ENCODE measurements at regions not wholly inside any gene's neighbourhood (a gene's known extent, or its start where the extent isn't known, plus 50 kb on each side); places are given as distances from the start of the nearest gene placed in this dataset.

DNA sequence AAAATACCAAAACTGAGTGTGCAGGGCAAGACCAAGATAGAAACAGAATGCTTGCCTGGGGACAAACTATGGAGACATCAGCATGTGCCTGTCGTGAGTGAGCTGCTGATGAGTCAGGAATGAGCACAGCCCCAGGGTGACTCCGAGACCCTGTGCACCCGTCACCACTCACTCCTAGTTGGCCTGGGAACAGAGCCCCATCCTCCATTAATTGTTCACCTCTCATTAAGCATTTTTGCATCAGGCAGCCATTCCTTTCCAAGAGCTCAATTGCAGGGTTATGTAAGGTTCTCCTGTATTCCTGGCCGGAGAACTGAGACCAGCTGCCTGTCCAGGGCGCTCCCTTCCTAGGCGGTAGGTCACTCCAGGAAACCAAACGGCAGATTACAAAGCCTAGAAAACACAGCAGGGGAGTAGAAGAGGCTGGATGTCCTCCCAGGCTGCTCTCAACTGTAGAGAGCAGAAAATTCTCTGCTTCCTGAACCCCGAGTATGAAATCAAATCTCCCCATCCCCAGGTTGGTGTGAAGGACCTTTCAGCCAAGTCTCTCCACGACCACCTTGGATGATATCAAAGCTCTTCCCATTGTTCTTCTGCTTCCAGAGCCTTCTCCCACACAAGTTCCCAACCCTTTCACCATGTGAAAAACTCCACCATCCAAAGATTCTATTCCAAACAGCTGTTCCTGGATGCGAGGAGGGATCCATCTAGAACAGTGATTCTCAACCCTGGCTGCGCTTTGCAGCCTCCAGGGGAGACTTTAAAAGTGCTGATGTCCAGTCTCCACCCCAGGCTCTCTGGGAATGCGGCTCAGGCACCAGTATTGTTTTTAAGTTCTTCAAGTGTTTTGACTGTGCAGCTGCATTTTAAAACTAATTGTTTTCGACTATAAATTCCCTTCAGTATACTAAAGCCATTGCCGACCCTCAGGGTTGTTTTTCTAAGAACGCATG lies 532.6 kb upstream of the JARID2 start:
- no peak for DNase-seq (ENCODE audit: low spot score)

DNA sequence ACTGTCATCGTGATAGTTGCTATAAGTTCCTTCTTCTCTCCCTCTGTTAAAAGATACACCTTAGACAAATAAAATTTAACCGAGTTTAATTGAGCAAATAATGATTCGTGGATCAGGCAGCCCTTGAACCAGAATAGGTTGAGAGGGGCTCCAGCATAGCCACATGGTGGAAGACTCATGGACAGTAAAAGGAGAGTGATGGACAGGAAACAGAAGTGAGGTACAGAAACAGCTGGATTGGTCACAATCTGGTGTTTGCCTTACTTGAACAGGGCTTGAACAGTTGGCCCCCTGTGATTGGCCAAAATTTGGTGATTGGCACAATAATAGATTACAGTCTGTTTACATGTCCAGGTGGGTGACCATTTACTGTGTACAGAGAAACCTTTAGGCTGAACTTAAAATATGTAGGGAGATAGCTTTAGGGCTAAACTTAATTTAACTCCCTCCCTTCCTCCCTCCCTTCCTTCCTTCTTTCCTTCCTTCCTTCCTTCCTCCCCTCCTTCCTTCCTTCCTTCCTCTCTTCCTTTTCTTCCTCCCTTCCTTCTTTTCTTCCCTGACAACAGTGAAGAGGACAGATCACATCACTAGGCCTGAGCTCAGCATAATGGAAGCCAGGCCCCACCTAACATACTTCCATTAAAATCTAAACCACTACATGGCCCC lies 531.8 kb upstream of the JARID2 start:
- no peak for DNase-seq (ENCODE audit: low spot score)

DNA sequence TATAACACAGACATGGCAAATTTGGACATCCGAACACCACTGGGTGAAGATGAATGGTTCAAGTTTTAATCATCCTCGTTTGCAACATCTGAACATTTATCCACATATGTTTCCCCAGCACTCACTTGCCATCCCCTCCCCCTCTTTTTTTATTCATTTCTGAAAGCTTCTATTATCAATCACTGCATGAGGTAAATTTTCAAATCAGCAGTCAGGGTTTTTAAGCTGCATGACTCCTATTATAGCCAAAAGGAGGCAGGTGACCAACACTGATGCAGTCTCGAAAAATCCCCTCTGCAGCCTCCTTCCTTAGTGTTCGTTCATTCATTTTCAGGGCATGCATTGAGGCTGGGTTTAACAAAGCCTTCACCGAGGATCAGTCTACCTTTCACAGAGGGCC lies 530.8 kb upstream of the JARID2 start:
- DNase-seq (ENCODE audit: low spot score), result no peak

DNA sequence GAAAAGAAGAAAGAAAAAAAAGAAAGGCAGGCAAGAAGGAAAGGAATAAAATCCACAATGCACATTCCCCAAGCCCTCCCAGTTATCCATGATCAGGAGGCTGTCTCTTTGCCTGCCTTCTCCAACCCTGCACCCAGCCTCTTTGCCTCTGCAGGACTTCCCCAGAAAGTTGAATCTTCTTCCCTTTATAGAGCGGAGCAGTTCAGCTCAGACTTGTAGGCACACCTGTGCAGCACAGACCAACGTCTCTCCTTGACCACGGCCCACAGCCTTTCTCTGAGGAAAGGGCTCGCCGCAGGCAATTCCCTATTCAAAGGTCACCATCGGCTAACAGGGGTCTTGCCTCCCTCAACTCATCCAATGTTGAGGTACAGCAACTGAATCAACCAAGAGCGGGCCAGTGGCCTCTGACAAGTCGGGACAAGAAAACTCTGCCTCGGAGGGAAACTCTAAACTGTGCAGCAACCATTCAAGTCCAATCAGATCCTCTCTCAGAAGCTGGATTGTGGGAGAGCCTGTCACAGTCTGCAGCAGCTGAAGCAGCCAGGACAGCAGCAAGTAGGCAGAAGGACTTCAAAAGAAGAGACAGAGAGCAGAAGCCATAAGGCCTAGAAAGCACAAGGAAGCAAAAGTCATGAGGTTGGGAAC lies 529.2 kb upstream of the JARID2 start:
- no peak for DNase-seq (ENCODE audit: low spot score)

DNA sequence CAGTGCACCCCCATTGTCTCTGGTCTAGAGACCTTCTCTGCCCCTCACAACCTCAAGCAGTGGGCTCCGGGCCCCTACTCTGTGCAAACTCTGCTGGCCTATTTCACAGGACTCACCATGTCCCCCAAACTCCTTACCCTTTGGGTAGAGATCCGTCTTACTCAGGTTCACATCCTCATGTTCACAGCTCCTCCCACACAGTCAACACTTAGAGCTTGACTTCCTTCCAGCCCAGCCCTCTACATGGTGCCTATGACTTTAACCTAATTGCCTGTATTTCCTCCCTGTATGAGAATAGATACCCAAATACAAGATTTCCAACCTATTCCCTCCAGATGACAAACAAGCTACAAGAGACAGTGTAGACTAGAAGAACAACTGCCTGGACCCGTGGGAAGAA lies 528.6 kb upstream of the JARID2 start:
- DNase-seq (ENCODE audit: low spot score), result no peak

DNA sequence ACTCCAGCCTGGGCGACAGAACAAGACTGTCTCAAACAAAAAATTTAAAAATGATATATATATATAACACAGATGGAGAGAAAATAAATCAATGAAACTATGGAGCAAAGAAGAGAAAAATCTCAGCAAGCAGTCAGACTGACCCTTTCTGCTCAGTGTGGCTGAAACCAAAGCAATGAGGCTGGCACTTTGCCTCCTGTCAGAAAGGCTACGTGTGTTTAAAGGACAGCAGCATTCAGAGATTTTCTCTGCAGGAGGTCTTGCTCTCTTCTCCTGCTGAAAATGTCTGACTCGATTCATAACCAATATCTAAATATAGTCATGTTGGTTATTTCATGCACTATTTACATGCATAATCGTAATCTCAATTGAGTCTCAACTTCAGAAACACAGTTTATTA lies 527.0 kb upstream of the JARID2 start:
- no peak for DNase-seq (ENCODE audit: low spot score)

DNA sequence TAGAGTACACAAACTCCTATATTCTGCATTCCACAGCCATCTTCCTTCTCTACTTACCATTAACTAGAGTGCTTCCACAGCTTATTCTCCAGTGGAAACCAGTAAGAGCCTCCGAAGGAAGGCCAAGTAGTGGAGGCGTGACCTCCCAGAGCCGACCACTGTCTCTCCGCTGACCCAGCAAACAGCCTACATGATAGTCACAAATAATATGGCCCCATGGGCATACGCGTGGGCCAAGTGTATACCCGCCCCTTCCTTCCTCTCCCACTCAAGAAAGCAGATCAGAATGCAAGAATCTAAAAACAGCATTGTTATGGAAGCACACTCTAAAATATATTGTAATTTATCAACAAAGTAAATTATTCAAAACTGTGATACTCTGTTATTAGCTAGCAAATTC lies 526.6 kb upstream of the JARID2 start:
- DNase-seq (ENCODE audit: low spot score), result no peak

DNA sequence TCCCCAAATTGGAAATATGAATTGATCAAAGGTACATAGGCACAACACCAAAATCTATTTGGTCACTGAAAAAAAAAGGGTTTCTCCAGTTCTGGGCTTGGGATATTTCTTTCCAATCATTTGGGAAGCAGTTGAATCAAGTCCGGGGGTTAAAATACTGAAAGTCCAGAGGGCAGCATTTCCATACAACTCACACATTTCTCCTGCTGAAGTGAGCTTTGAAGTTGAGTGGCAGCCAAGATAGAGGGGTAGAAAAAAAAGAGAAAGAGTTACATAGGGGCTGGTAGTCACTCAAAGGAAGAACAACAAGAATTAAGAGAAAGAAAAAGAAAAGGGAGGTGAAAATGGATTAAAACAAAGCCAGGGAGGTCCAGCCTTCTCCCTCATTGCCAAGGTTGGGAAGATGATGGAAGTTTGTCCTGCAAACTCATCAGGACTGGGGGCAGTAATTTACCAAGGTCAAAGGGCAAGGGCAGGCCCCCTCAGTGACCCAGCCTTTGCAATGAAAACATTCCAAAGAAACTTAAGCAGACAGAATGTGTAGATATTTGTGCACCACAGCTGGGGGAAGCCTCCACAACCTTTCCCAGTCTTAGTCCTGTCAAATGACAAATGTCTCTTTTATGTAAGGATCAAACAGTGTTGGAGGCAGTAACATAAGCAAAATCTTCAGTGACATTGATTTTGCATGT lies 525.3 kb upstream of the JARID2 start:
- no peak for DNase-seq (ENCODE audit: low spot score)

DNA sequence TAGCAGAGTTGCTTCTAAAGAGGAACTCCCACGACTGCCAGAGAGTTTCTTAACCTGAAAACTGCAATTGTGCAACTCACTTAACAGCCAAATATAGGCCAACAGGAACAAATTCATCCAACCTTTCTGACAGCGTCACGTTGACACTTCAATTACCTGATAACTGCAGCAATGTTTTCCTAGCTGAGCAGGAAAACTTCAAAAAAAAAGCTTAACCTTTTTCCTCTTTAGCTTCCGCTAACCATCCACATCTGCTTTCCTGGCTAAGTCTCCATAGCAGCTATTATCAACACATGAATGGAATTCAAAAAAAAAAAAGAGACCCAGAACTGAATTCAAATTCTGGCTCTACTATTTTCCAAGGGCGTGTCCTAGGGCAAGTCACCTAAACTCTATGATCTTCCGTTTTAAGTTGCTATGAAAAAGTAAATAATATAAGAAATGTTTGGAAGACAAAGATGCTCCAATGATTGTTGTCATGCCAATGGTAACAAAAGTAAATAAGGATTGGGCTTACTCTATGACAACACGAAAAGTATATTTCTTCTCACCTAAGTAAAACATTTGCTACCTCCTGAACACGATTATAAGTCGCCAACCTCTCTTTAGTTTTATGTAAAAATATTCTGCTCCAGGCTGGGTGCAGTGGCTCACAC lies 524.6 kb upstream of the JARID2 start:
- no peak for DNase-seq (ENCODE audit: low spot score)

DNA sequence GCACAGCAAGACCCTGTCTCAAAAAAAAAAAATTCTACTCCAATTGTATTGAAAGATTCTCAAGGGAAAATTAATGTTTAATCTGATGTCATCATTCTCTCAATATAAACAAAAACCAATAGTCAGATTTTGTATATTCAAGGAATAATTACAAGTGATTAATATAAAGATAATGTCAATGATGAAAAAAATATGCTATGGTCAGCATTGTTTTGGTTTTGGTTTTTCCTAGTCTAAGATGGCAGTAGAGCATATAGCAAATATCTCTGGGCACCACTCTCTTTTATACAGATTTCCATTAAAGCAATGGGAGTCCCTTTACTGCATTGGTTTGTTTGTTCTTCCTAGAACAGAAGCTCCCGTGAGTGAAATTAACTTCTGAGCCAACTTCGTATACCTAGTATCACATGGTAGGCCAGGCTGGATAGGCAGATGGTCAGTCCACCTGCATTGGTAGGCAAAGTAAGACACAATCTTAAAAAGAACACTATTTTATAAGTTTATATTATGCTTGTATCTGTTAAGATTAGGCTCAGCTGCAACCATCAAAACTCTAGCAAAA lies 523.8 kb upstream of the JARID2 start:
- DNase-seq (ENCODE audit: low spot score), result no peak

DNA sequence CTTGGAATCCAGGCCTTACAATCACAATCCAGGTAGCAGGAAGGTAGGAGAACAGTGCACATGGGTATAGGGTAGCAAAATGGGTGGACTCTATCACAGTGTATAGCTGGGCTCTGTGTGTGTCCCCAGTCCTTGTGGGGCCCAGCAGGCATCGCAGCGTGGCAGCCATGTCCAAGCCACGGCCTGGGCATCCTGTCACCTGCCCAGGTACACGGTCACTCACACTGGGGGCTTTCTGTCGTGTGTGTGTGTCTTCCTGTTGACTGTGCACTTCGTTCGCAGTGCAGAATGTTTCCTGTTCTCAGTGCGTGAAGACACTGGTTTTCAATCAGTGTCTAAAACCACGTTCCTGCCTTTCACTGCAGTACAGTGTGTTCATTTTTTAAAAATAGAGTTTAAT lies 523.2 kb upstream of the JARID2 start:
- no peak for DNase-seq (ENCODE audit: low spot score)

DNA sequence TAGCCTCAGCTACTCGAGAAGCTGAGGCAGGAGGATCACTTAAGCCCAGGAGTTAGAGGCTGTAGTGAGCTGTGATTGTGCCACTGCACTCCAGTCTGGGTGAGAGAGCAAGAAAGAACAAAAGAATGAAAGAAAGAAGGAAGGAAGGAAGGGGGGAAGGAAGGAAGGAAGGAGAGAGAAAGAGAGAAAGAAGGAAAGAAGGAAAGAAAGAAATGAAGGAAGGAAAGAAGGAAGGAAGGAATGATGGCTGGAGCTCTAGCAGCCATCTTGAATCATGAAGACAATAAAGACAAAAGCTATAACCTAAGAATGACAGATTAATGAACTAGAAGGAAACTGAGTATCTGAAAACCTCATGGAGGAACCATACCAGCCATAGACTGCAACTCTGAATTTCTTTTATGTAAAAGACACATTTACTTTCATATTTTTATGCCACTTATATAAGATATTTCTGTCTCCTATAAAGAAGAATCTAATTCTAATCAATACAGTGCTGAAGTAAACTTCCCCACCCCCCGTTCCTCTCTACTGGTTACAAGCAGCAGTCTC lies 522.3 kb upstream of the JARID2 start:
- no peak for DNase-seq (ENCODE audit: low spot score)

DNA sequence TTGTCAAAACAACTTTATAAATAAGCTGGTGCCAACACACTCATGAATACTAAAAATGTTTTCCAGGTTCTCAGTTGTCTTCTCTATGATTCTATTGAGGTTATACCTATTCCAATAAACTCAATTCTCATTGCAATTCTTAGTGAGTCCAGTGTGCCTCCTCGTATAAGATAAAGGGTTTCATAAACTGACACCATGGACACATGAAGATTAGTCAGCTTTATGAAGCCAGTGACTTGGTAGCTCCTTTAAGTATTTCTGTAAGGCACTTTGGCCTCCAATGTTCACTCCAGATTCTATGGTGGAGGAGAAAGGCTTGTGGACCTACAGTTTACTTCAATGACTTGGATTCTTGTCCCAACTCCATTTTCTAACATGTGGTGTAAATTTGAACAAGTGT lies 521.3 kb upstream of the JARID2 start:
- DNase-seq (ENCODE audit: low spot score), result no peak

DNA sequence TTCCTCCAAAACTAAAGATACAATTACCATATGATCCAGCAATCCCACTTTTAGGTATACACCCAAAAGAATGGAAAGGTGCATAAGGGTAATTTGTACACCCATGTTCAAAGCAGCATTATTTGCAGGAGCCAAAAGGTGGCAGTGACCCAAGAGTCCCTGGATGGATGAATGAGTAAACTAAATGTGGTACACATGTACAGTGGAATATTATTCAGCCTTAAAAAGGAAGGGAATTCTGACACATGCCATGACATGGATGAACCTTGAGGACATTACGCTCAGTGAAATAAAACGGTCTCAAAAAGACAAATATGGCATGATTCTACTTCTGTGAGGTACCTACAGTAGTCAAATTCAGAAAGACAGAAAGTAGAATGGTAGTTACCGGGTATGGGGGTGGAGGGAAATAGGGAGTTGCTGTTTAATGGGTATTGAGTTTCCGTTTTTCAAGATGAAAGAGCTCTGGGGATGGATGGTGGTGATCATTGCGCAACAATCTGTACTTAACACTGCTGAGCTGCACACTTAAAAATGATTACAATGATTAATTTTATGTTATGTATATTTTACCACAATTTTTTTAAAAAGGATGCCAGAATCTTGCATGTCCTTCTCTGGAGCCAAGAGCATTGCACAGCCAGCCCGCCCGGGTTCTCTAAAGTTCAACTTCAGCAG lies 518.9 kb upstream of the JARID2 start:
- DNase-seq (ENCODE audit: low spot score), result no peak

DNA sequence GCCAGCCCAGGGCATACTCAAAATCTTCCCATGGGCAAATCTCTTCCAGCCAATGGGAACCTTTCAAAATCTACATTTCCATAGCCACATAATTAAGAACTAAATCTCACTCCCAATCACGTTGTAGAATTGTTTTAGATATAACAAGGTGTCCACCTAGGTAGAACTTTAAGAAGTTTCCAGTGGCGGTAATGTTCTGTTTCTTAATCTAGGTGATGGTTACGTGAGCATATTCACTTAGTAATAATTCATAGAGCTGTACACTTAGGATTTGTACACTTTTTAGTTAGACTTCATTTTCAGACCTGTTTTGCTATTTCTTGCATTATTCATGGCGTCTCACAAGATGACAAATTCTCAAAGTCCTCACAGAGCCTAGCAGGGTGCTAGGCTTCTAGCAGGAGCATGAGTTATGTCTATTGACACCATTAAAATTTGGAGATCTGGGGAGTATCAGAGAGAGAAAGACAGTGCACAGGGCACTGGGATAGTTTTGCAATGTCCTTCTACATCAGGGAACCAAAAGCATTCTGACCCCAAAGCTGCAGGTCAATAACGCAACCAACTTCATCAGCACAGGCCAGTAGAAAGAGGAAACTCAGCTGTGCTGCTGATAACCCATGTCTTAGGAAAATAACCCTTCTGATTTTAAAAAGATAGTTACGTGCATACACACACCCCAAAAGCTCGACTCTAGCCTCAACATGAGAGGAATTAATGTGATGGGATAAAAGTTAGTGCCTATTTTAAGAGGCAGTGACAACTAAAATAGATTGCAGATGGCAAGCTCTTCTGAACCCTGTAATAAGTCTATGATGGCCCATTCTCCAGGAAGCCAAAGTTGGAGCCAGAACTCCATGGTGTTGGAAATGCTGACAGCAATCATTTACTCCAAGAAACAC lies 518.1 kb upstream of the JARID2 start:
- DNase-seq (ENCODE audit: low spot score), result no peak

DNA sequence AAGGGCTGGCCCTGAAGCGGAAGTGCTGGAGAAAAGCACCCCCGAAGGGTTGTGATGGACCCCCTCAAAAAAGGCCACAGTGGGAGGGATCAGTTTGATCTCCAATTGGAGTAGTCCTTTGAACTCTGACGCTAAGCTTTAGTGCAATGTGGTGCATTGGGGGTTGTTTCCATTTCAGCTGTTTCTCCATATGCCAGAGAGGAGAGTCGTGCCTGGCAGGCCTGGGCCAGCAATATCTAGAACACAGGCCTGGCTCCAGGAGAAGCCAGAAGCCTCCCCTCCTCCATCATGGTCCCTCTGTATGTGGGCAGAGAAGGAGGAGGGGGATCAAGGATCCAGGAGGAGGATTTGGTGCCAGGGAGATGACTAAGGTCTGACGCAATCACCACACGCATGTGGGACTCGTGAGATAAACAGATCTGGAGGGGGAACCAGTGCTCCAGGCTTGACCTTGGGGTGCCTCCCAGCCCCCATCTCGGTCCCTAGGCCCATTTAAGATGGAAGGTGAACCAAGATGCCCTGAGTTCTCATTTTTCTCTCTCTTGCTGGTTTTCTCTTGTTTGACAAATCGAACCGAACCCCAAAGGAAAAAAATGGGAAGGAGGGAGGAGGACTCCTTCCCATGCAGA lies 517.4 kb upstream of the JARID2 start:
- DNase-seq (ENCODE audit: low spot score), result no peak

DNA sequence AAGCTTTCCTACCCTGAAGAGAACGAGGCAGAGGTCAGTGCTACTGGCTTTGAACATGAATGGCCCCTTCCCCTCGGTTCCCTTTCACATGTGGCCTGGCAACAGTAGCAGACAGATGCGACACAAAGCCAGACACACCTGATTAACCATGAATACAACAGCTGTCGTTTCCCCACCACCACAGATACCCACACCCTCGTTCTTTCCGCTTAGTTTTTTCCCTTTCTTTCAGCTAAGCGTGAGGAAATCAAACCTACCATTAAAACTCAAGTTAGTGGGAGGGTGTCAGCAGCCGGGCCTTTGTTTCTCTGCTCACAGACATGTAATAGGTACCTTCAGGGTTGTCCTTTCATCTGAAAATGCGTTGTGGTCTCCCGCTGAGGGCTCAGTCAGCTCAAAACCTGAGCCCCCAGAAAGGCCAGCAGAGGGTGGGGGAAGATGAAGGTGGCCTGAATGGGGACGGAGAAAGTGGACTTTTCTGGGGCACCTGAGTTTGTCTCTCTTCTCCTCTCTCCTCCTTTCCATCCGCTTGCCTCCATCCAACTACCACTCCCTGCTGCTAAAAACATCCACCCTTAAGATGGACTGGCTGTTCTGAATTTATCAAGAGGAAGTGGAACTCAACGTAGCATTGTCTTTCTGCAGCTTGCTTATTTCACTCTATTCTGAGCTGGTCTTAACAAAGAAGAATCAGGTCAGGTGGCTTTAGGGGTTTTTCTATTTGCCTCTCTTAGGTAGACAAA lies 516.6 kb upstream of the JARID2 start:
- no peak for DNase-seq (ENCODE audit: low spot score)

DNA sequence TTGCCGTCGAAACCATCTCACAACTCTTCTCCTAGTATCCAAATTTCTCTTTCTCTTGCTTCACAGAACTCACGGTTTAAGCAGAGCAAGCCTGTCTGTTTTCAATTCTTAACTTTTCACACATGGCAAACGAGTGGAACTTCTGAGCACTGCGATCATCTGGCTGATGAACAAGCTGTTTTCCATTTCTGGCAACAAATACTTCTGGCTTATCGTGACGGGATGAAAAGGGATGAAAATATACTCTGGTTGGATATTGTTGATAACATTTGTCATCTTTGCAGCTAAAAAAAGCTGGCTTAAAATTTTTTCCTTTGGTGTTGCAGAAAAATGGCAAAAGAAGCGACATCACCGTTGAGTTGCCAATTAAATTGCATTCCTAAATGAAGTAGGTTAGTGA lies 515.2 kb upstream of the JARID2 start:
- DNase-seq (ENCODE audit: low spot score), result no peak
